Fibroblast of skin of back (primary cell): ENCODE measurements at regions not wholly inside any gene's neighbourhood (a gene's known extent, or its start where the extent isn't known, plus 50 kb on each side); places are given as distances from the start of the nearest gene placed in this dataset.

Source experiments
- DNase-seq: peaks from one replicate; pipeline ENCODE4 v3.0.0-alpha.2; 2013

DNA sequence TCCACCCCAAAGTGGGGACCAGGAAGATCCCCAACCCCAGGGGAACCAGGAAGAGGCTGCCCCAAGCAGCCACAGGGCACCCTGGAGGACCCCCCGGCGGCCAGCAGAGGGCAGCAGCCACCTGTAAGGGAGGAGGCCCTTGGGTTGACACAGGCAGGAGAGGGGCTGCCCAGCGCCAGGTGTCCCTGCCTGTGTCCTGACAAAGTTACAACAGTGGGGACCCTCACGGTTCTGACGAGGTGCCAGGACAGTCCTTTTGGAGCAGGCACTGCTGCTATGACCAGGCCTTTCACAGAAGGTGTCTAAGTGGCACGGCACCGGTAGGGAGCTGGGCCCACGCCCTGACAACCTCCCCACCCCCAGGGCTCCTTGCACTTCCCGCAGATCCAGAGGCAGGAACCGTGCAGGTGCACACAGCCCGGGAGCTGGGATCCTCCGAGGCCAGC is 176.7 kb downstream of the BMP7 start:
- DNase-seq = peak; percentile 43

DNA sequence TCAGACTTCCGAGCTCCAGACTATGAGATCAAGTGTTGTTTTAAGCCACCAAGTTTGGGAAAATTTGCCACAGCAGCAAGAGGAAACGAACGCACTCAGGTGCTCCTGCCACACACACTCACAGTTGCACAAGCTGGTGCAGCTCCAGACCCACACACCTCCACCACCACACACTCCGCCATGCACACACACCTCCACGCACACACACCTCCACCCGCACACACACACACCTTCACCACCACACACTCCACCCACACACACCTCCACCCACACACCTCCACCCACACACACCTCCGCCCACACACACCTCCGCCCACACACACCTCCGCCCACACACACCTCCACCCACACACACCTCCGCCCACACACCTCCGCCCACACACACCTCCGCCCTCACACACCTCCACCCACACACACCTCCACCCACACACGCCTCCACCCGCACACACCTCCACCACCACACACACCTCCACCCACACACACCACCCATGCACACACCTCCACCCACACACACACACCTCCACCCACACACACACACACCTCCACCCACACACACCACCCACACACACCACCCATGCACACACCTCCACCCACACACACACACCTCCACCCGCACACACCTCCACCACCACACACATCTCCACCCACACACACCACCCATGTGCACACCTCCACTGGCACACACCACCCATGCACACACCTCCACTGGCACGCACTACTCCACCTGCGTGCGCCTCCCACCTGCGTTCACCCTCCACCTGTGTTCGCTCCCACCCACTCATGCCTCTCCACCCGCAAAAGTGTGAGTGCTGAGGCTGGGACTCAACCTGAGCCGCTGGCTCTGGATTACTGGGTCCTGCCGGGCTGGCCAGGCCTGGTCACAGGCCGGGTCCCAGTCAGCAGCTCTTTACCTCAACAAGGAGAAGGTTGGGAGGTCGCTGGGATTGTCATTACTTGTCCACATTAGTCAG is 175.6 kb downstream of the BMP7 start:
- no peak for DNase-seq

DNA sequence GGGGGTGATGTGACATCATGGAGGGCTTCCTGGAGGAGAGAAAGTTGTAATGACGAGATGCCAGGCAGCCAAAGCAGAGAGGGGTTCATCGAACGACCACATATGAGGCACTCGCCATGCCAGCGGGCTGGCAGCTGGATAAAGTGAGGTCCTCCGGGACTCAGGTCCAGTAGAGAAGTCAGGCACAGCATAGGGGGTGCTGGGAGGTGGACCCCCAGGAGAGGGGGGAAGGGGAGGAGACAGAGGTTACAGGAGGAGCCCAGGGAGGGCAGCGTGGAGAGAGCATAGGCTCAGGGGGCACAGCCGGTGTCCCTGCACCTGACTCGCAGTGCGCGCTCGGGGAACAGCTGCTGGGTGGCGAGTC is 174.7 kb downstream of the BMP7 start:
- no peak for DNase-seq

DNA sequence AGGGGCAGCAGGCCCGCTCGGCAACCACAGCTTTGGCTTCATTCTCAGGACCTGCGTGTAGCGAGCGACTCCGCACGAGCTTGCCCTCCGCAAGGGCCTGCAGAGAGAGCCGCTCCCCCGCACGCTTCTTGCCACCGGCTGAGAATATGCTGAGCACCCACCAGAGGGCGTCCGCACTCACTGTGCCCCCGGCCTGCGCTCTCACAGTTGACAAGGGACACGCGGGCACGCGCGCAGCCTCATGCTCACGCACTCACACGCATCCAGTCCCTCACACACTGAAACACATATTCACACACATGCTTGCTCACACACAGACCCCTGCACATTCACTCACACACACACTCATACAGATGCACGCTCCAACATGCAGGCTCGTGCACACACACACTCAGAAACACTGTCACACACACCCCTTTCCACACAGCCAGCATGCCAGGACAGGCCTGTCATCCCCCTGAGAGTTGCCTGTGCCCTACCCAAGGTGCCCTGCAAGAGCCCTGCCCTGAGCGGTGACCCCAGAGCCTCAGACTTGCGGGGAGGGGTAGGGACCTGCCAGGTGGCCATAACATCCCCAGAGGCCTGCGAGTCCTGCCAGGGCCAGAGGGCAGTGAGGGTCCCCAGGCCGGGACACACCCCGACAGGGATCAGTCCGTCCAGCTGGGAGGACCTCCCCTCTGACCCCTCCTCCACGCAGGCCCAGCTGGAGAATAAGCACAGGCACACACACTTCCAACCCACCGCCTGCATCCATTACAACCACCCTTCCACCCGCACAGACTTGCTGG is 174.1 kb downstream of the BMP7 start:
- peak; percentile 46 for DNase-seq

DNA sequence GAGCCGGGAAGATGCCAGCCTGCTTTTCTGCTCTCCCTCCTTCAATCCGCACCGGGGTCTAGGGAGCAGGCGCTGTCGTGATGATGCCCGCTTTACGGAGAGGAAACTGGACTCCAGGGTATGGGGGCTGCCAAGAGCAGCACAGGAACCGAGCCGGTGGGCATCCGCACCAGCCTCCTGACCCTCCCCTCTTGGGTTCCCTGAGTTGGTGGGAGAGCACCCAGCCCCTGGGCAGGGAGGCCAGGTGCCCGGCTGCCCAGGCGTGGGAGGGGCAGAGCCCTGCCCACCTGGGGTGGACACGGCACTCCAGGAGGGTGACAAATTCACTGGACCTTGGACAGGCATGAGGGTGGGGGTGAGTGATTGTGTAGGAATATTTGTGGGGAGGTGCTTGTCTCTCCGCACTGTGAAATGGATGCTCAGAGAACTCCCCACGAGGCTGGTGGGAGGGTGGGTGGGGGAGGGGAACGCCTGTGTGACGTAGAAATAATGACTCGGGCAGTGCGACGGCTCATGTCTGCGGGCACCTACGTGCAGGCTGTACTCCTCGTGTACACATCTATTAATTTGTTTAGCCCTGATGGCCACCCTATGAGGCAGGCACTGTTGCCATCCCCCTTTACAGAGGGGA is 173.4 kb downstream of the BMP7 start:
- no peak for DNase-seq

DNA sequence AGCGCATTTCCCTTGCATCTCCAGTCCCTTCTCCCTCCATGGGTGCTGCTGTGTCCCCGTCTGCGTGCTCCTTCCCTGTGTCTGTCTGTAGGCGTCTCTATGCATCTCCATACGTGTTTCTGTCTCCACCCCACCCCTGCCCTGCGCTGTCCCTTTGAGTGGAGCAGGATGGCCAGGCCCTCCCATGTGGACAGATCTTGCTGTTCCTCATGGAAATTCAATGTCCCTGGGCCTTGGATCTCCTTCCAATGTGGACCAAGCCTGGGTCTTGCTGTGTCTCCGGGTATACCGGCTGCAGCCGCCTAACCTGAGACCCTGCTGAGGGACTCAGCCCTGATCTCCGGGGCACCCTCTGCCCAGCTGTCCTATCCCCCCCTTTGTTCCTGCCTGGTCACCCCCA is 172.7 kb downstream of the BMP7 start:
- no peak for DNase-seq

DNA sequence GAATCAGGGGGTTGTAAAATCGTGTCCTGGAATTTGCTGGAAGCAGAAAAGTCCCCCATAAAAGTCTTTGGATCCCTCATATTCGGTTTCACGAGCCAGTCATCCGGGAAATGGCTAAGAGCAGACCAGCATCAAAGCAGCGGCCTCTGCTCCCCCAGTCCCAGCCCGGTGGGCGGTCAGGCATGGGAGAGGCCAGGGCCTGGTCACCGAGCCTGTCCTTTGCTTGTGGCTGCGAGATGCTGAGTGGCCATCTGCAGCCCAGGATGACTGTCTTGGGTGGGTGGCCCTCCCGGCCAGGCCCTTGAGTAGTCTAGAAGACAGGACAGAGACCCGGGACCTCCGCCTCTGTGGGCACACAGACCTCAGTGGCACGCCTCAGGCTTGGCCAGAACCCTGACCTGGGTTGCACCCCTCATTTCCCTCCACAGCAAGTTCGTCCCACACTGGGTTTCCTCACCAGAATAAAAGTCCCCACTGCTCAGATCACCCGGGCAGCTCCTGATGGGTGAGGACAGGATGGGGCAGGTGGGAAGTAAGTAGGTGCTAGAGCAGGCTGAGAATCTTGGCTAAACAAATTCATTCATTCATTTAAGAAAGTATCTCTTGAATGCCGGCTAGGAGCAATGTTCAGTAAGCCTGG is 172.1 kb downstream of the BMP7 start:
- DNase-seq = no peak

DNA sequence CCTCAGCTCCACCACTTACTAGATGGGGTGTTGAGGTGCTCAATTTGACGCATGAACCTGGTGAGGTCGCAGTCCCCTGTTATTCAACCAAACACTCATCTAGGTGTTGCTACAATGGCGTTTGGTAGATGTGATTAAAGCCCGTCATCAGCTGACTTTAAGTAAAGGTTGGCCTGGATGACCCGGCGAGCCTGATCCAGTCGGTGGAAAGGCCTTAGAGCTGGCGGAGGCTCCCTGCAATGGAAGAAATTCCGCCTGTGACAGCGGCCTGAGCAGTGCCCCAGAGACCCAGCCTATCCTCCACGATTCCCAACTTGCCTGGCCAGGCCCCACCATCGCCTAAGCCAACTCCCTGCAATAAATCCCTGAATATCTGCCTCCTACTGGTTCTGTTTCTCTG is 171.4 kb downstream of the BMP7 start:
- no peak for DNase-seq

DNA sequence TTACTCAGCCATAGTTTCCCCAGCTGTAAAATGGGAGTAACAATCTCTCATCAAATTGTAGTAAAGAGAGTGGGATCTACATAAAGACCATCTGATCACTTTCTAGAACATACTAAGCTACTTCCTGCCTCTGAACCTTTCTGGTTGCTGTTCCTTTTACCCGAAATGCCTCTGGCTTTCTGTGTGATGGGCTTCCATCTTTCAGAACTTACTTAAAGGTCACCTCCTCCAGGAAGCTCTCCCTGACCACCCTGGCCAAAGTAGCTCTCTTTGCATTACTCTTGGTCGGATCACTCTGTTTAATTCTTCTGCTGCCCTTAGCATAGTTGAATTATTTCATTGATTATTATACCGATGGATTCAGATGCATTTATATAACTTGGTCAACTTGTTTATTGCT is 171.0 kb downstream of the BMP7 start:
- no peak for DNase-seq

DNA sequence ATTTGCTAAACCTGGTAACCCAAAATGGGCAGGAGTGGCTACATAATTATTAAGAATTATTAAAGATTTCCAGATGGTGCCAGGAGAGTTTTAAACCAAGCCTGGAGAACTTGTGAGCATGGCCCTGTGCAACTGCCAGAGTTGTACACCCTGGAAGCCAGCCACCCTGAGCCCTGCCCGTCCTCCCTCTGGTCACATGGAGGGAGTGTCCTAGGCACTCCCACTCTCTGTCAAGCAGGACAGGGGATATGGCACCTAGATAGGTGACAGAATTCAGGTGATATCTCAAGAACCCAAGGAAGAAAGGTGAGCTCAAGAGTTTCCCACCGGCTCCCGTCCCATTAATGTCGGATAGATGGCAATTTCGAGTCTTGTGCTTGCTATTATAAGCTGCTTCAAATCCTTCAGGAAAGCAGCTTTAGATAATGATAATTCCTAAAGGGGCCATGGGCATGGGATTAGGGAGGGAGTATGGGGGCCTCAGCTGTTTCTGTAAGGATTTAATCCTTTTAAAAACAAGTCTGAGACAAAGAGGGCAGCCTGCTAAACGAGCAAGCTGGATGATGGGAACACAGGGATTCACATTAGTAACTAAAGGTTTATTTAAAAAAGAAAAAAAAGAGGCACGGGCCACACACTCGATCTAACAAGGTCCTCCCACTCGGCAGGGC is 169.1 kb downstream of the BMP7 start:
- no peak for DNase-seq

DNA sequence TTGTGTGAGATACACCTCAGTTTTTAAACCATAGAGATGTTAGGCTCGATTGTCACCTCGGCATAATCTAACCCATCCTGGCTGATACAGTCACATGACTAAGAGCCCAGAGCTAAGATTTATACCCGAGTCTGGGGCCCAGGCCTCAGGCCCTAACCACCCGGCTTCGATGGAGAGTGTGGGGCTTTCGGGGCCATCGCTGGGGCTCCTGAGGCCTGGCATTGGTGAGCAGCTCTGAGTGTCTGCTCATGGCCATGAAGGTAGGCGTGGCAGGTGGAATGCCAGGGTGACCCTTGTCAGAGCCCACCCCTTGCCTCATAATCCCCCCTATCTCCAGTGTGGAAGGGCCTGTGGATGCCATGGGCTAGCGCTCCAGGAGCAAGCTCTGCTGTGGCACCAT is 164.3 kb downstream of the BMP7 start:
- DNase-seq = no peak

DNA sequence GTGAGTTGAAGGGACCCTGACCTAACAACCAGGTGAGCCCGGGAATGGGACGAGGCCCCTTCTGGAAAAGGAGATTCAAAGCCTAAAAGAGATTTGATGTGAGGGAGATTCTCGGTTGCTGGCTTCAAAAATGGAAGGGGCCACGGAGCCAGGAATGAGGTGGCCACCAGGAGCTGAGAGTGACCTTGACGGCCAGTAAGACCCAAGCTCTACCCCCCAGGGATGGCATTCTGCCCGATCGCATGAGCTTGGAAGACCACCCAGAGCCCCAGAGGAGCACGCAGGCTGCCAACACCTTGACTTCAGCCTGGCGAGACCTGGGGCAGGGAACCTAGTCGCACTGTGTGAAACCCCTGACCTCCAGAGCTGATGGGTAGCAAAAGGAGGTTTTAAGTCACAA is 163.9 kb downstream of the BMP7 start:
- no peak for DNase-seq

DNA sequence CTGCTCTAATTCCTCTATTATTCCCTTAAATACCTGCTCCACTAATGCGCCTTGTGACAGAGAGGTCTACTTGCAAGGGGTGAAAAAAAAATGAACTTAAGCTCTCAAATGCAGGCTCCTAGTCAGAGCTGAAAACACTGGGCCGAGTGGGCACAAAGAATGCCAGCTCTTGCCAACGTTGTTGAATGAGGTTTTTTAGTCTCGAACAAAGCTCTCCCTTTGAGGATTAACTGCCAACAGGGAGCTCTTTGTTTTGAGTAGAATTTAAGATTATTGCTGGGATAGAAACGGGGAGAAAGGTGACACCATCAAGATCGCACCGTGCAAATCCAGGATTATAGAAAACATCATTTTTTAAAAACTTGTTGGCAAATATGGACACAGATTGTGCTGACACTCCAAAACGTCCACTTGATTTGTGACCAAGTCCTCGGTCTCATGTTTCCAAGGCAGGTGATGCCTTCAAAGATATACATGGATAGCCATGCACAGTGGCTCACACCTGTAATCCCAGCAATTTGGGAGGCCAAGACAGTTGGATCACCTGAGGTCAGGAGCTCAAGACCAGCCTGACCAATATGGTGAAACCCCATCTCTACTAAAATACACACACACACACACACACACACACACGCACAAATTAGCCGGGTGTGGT is 163.2 kb downstream of the BMP7 start:
- DNase-seq = no peak

DNA sequence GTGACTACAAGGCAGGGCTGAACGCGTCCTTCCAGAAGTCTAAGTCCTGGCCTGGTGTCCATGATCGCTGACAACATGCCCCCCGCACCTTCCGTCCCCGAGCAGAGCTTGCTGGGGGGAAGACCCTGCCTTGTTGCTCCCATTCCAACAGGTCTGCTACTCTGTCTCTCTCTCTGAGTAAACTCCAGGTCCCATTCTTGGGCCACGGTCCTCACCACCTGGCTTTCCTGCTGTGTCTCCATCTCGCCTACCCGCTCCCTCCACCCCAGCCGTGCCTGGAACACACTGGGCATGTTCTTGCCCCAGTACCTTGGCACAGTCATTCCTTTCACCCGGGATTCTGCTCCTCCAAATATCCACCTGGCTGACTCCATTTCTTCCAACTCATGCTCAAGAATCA is 162.3 kb downstream of the BMP7 start:
- DNase-seq = no peak

DNA sequence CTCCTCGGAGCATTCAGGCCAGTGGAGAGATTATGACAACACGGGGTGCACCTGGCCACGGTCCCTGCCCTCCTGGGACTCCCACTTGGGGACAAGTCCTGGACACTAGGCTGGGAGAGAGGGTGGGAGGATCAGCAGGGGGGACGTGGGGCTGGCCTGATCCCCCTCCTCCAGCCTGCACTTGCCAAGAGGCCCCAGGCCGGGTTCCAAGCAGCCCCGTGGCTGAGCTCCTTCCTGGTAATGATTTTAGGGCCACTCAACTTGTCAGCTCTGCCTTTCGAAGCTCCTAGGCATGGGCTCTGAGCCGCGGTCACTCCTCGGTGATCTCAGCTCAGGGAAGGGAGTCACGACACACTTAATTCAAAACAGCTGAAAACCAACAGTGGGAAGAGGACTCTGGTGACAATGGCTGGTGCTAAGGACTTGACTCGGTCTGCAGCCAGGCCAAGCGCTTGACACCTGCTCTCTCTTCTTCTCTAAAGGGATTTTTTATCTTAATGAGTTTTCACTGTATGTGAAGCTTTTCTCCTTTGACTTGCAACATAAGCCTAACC is 161.7 kb downstream of the BMP7 start:
- no peak for DNase-seq

DNA sequence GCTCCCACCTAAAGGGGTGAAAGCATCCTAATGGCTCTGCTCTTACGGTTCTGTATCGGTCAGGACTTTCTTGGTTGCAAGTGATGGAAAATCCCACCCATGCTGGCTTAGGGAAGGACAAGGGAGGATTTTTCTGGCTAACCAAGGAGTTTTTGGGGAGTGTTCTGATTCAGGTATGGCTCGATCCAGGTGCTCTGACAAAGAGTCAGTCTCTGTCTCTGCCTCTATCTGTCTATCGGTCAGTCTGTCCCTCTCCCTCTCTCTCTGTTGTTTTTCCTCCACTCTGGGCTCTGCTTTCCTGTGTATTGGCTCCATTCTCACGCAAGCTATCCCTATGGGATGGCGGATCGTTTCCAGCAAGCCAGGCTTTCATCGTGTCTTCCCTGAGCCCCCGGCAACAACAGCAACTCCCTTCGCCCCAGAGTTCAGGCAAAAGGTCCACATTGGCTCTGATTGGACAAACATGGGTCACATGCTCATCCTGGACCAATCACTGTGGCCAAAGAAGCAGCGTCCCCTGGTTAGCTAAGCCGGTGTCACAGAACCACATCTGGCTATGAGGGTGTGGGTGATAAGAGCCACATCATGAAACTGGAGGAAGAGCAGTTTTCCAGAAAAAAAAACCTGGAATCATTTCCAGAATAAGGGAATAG is 160.3 kb downstream of the BMP7 start:
- DNase-seq = no peak

DNA sequence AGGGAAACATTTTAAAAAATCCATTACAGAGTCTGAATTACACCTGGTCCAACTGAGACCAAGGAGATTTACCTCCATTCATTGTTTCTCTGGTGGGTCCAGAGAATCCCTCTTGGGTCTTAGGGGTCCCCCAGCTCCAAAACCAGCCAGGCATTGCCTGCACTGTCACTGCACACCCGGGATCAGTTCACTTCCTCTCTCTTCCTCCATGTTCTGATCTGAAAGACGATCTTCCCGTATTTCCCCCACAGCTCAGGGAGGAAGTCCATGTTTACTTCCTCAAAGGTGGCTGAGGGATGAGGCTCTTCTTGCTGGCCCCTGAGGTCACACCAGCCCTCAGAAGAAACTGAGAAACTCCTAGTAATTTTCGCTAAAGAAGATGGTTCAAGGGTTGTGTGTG is 159.7 kb downstream of the BMP7 start:
- no peak for DNase-seq

DNA sequence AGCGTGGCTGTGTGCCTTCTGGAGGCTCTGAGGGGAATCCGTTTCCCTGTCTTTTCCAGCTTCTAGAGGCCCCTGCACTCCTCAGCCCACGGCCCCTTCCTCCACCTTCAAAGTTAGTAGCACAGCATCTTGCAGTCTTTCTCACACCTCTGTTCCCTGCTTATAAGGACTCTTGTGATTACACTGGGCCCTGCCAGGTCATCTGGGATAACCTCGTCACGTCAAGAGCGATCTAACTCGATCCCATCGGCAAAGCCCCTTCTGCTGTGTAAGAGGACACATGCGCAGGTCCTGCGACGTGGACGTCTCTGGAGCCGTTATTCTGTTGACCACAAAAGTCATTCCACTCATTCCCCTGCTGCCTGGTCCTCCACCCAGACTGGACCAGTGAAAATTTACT is 159.2 kb downstream of the BMP7 start:
- no peak for DNase-seq

DNA sequence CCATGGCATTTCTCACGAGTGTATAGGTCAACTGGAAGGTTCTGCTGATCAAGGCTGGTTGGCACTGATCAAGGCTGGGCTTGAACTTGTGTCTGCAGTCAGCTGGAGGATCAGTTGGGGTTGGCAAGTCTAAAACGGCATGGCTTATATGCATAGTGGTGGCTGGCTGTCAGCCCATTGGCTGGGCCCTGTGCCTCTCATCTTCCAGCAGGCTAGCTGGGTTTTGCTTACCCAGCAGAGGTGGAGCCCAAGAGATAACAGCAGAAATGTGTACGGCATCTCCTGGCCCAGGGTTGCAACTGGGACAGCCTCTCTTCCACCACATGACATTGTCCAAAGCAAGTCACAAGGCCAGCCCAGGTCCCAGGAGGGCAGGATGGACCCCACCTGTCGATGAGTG is 158.2 kb downstream of the BMP7 start:
- DNase-seq = no peak

DNA sequence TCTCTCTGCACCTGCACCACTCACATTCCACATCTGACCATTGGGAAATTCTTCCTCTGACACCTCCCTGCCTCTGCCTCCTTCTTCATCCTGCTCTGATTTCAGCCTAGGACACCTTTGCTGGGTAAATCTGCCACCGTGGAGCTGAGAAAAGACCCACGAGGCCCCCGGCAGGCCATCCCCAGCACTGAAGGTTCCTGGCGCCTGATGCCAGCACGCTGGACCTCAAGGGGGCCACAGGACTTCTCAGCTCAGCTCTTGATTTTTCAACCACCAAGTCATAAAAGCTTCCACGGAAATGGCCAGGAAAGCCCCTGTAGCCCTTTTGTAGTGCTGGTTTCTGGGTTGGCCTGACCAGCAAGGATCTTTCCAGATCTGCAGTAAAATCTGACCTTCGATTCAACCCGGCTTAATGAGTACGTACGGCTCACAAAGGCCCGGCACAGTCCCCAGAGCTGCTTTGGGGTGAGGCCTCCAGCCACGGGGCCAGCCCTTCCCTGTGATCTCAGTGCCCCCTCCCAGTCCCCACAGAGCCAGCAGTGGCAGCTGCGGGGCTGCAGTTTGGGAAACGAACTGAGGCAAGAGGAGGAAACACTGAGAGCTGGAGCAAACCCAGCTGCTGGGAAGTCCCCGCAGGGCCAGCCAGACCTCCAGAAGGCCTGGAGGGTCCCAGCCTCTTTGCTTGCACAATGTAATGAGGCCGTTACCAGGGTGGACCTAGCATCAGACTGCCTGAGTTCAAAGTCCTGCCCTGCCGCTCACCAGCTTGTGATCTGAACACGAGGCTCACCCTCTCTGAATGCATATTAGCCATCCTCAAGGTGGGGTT is 157.5 kb downstream of the BMP7 start:
- no peak for DNase-seq
